Stimulated activated CD4-positive, alpha-beta T cell treated with anti-CD3 and anti-CD28 coated beads, Interleukin-12 subunit alpha, Interleukin-12 subunit beta, amount 100 ng/mL, for 48 hours (primary cell): ENCODE measurements at regions not wholly inside any gene's neighbourhood (a gene's known extent, or its start where the extent isn't known, plus 50 kb on each side); places are given as distances from the start of the nearest gene placed in this dataset.

ENCODE experiments used
- DNase-seq, 3 donors: peaks; one replicate each; pipeline ENCODE4 v3.0.0-alpha.2; 2020; ENCODE audit warnings: low read depth in 2 of 3, low spot score in 1 of 3

- DNase-seq: no peak
Observed at GRCh38 chr4:20302336-20302735, 50.6 kb downstream of the SLIT2 start.

GRCh38 chr4:20305976-20306375 lies 54.3 kb downstream of the SLIT2 start:
- DNase-seq: no peak

DNA sequence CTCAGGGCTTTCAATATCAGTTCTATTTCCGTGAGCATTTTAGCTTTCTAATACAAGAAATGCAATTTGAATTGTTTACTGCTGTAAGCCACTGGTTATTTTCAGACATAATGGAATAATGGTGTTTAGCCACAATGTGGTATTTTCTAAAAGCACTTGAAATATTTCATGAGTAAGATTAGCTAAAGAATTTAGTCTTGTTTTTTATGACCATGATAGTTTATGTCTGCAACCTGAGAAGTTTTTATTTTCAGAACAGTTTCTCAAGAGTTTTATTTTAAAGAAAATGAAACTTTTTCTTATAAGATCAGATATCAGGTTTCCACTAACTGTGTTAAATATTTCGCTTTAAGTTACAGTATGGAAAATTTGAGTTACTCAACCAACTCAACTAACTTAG lies 60.2 kb downstream of the SLIT2 start:
- no peak for DNase-seq

- no peak for DNase-seq
Observed at GRCh38 chr4:20313237-20314030, 61.7 kb downstream of the SLIT2 start.

DNA sequence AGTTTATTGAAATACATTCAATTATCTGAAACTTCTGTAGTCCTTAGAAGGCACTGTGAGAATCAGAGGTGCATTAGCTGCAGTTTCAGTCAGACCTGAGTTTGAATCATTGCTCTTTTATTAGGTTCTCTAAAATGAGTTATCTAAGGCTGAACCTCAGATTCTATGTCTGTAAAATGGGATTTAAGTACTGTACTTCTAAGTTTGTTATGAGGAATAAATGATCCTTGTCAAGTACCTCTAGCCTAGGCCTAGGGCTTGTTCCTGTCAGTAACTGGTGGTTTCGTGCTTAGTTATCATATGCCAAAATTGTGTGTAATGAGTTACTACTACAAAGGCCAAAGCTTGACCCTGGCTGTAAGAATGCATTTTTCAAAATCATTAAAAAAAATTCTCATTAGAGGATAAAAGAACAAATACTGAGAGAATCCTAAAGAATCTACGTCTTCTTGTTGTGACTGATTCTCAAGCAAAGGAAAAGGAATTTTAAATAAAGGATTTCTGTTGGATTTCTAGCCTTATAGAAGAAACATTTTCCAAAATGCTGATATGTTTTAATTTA lies 65.8 kb downstream of the SLIT2 start:
- DNase-seq: no peak

- no peak for DNase-seq
Observed at GRCh38 chr4:20318001-20318908, 66.5 kb downstream of the SLIT2 start.

DNA sequence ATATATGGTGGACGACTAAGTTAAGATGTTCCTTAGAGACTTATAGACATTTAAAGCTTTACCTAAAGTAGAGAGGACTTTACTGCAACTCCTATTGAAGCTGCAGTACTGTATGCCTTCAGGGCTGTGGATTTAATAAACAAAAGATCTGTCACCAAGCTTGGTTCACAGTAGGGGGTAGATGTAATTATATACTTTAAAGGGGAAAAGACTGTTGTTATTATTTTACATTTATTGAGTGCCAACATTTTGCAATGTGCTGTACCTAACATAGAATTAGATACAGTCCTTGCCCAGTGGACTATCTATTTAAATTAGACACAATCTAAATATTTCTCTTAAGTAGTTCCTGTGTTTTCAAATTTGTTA lies 67.2 kb downstream of the SLIT2 start:
- no peak for DNase-seq

DNA sequence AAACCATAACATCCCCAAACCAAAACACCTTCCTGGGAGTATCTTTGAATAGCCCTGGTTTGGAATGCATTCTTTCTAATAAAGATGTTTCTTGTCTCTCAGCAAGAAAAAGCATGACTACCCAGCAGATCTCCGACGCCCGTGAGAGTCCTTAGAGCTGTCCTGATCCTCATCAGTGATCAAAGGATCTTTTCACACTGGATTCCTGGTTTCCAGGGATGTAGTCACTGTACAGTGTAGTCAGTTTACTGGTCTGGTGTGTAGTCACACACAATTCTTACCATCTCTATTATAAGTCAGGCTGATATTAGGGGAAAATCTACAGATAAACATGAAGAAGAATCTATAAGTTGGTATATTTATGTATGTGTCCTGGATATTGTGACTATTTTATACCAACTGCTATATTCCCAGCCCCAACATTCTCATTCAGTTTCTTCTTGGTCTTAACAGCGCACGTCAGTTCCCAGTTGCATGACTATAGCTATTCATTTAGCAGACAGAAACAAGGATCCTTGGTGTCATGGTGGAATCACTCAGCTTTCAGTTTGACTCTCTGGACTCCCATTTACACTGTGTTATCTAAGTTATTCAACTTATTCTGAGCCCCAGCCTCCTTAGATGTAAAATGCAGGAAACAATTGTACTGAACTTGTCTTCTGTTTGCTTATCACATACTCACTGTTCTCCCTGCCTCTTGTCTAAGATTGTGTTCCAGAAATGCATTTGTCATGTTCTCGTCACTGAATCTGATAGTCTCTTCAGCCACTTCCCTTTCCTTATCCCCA lies 68.3 kb downstream of the SLIT2 start:
- no peak for DNase-seq

- no peak for DNase-seq
Observed at GRCh38 chr4:20323991-20324390, 72.3 kb downstream of the SLIT2 start.

GRCh38 chr4:20326460-20326859 lies 74.8 kb downstream of the SLIT2 start:
- no peak for DNase-seq

DNA sequence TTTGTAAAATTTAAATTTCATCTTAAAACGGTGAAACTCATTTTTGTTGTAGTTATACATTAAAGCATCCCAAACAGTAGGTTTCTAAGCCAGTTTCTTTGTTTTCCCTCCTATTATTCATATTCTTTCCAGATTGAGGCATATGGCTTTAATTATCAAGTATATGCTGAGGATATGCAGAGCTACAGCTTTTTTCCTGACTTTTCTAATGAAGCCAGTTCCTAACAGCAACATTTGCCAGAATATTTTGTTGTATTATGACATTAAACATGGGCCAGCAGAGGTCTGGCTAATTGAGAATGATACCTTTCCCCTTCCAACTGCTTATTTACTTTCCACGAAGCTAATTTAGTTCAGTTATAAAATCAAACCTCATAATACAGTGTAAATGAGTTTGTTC lies 75.3 kb downstream of the SLIT2 start:
- DNase-seq: no peak

DNA sequence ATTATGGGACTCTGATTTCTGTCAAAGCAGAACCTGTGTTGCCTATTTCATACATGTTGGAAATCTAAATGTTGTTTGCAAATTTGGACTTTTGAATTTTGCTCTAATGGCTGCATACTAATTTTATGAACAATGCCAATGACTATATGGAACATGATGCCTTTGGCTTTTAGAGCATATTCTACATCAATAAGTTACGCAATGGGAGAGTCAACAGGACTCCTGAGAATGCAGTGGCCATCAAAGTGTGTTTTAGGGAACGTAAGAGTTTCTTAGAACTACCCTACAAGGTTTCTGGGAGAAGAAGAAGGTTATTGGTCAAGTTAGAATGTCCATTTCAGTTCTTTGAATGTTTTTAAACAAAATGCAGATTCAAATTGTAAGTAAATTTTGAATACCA lies 76.1 kb downstream of the SLIT2 start:
- DNase-seq: no peak

GRCh38 chr4:20331642-20332041 lies 79.9 kb downstream of the SLIT2 start:
- no peak for DNase-seq

GRCh38 chr4:20333141-20333715 lies 81.5 kb downstream of the SLIT2 start:
- DNase-seq: no peak

GRCh38 chr4:20337261-20337664 lies 85.6 kb downstream of the SLIT2 start:
- DNase-seq: no peak

GRCh38 chr4:20338841-20339240 lies 87.1 kb downstream of the SLIT2 start:
- DNase-seq: no peak

DNA sequence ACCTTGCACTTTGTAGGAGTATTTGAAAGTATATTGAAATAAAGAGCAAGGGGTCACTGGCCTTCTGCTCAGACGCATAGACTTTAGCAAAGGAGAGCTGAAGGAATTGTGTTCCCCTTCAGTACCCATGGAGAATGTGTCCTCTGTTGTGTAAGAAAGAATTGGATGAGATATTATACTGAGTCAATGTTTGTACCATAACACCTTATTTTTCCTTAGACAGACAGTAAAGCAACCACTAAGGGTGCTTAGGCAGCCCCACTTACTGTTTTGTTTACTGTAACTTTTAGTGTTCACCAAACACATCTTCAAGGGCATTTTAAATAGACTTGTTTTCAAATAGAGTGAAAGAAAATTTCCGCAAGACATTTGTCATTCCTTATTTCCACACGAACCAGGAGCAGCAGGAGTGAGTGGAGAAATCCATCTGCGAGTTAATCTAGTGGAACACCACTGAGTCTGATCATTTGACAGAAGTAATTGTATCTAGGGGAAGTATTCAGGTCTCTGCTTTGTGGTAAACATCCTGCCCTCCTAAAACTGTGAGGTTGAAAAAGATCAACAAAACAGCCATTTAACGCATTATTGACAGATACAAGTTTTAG lies 89.5 kb downstream of the SLIT2 start:
- no peak for DNase-seq

GRCh38 chr4:20347531-20347930 lies 95.8 kb downstream of the SLIT2 start:
- no peak for DNase-seq

DNA sequence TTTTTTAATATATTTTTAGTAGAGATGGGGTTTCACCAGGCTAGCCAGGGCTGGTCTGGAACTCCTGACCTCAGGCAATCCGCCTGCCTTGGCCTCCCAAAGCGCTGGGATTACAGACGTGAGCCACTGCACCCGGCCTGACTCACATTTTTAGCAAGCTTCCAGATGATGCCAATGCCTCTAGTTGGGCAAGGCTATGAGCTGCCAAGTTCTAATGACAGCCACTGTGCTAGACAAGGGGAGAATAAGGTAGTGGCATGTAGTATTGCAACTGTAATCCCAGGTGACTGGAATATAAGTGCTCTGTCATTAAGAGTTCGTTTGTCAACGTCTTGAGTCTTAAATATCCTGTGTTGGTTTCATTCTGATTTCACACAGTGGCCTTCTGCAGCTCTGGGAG lies 96.7 kb downstream of the SLIT2 start:
- DNase-seq: no peak

DNA sequence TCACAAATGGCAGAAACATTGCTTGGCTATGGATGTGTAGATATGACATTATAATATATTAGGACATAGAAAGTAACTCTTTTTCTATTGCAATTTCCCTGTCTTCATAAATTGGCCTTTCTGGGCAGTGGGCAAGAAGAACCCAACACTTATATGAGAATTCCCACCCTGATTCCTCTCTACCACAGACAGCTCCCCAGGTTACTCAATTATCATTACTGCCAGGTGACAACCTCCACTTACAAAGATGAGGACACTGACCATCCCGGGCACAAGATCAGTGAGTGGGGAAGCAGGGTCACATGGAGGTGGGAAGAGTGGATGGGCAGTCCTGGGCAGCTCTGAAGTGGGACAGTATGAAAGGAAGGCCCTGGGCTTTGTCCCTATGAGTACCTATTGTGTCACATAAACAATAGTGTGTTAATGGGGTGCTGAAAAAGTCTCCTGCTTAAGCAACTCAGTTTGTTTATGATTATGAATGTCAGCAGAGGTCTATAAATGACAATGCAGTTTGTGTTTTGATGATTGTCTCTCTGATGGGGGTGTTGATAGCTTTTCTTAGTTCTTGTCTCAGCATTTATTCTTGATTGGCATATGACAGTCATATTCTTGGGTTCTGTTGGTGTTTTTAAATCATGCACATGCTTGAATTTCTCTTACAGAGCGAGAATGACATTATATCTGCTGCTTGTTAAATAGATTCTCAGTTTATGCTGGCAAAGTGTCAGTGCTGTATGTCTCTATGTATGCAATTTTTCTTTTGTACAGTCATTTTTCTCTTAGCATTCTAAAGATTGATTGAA lies 99.9 kb downstream of the SLIT2 start:
- no peak for DNase-seq
